ENCODE measurements at regions not wholly inside any gene's neighbourhood (a gene's known extent, or its start where the extent isn't known, plus 50 kb on each side); places are given as distances from the start of the nearest gene placed in this dataset.

GRCh38 chr11:37621662-37622061 lies 1023.6 kb upstream of the RAG2 start:
- no peak for DNase-seq (ENCODE audit: low spot score)

GRCh38 chr11:37616291-37616690 lies 1018.3 kb upstream of the RAG2 start:
- no peak for DNase-seq (ENCODE audit: low spot score)

GRCh38 chr11:37613031-37613430 lies 1015.0 kb upstream of the RAG2 start:
- no peak for DNase-seq (ENCODE audit: low spot score)

- no peak for DNase-seq (ENCODE audit: low spot score)
Observed at GRCh38 chr11:37612146-37612545, 1014.1 kb upstream of the RAG2 start.

- no peak for DNase-seq (ENCODE audit: low spot score)
Observed at GRCh38 chr11:37605229-37605628, 1007.2 kb upstream of the RAG2 start.

- DNase-seq (ENCODE audit: low spot score), result no peak
Observed at GRCh38 chr11:37598381-37598780, 1000.3 kb upstream of the RAG2 start.

GRCh38 chr11:37597776-37598175 lies 999.7 kb upstream of the RAG2 start:
- DNase-seq (ENCODE audit: low spot score), result no peak

- no peak for DNase-seq (ENCODE audit: low spot score)
Observed at GRCh38 chr11:37595845-37596244, 997.8 kb upstream of the RAG2 start.

- DNase-seq (ENCODE audit: low spot score), result no peak
Observed at GRCh38 chr11:37574361-37574760, 976.3 kb upstream of the RAG2 start.

GRCh38 chr11:37572491-37573171 lies 974.6 kb upstream of the RAG2 start:
- no peak for DNase-seq (ENCODE audit: low spot score)

GRCh38 chr11:37571246-37571645 lies 973.2 kb upstream of the RAG2 start:
- no peak for DNase-seq (ENCODE audit: low spot score)

GRCh38 chr11:37560991-37561390 lies 963.0 kb upstream of the RAG2 start:
- no peak for DNase-seq (ENCODE audit: low spot score)

- DNase-seq (ENCODE audit: low spot score), result no peak
Observed at GRCh38 chr11:37560346-37560745, 962.3 kb upstream of the RAG2 start.

- no peak for DNase-seq (ENCODE audit: low spot score)
Observed at GRCh38 chr11:37558619-37559210, 960.7 kb upstream of the RAG2 start.

- DNase-seq (ENCODE audit: low spot score), result no peak
Observed at GRCh38 chr11:37557990-37558389, 960.0 kb upstream of the RAG2 start.

- no peak for DNase-seq (ENCODE audit: low spot score)
Observed at GRCh38 chr11:37552284-37552683, 954.2 kb upstream of the RAG2 start.

GRCh38 chr11:37544491-37544890 lies 946.5 kb upstream of the RAG2 start:
- no peak for DNase-seq (ENCODE audit: low spot score)

GRCh38 chr11:37533830-37534229 lies 935.8 kb upstream of the RAG2 start:
- DNase-seq (ENCODE audit: low spot score), result no peak

- no peak for DNase-seq (ENCODE audit: low spot score)
Observed at GRCh38 chr11:37533087-37533486, 935.1 kb upstream of the RAG2 start.

GRCh38 chr11:37532271-37532670 lies 934.2 kb upstream of the RAG2 start:
- DNase-seq (ENCODE audit: low spot score), result no peak

GRCh38 chr11:37527545-37527944 lies 929.5 kb upstream of the RAG2 start:
- DNase-seq (ENCODE audit: low spot score), result no peak

GRCh38 chr11:37525336-37525735 lies 927.3 kb upstream of the RAG2 start:
- no peak for DNase-seq (ENCODE audit: low spot score)

- no peak for DNase-seq (ENCODE audit: low spot score)
Observed at GRCh38 chr11:37519781-37520180, 921.7 kb upstream of the RAG2 start.

GRCh38 chr11:37512156-37512780 lies 914.2 kb upstream of the RAG2 start:
- no peak for DNase-seq (ENCODE audit: low spot score)

Measured in CD4-positive, alpha-beta T cell treated with Interleukin-2 at 100 ng/mL for 4 hours (primary cell).